Activated T-cell treated with anti-CD3 and anti-CD28 coated beads, Interleukin-2, amount 50 U/mL, for 72 hours (primary cell): ENCODE measurements at regions not wholly inside any gene's neighbourhood (a gene's known extent, or its start where the extent isn't known, plus 50 kb on each side); places are given as distances from the start of the nearest gene placed in this dataset.

Source experiments
- ATAC-seq, 2 donors: fragments of 150-1000 bp; cut with Tn5 transposase; replicated peaks in 1 of 2; 2 replicates each; pipeline ENCODE4 v1.10.0; 2021; ENCODE audit warnings: moderate library complexity in 2 of 2, mild to moderate bottlenecking in 1 of 2
- DNase-seq, 2 donors: peaks; one replicate each; pipeline ENCODE4 v3.0.0; 2021 to 2022; ENCODE audit warnings: mixed read lengths in 1 of 2
- H3K27ac Mint-ChIP-seq: one replicate; pipeline ENCODE4 v1.8.0; 2022; ENCODE audit warnings: mild to moderate bottlenecking, moderate library complexity, mixed read lengths
- H3K27me3 Mint-ChIP-seq: one replicate; pipeline ENCODE4 v1.8.0; 2022; ENCODE audit warnings: low read depth, mixed read lengths
- H3K36me3 Mint-ChIP-seq, 2 donors: one replicate each; pipeline ENCODE4 v1.8.0; 2022; ENCODE audit warnings: mixed read lengths in 2 of 2, mild to moderate bottlenecking in 1 of 2; ENCODE audit not compliant: insufficient read depth in 2 of 2
- H3K4me1 Mint-ChIP-seq: one replicate; pipeline ENCODE4 v1.8.0; 2022; ENCODE audit warnings: low read depth, mixed read lengths
- H3K4me3 Mint-ChIP-seq, 2 donors: one replicate each; pipeline ENCODE4 v1.8.0; 2022; ENCODE audit warnings: mild to moderate bottlenecking in 2 of 2, mixed read lengths in 2 of 2, moderate library complexity in 2 of 2
- H3K9me3 Mint-ChIP-seq, 2 donors: one replicate each; pipeline ENCODE4 v1.8.0; 2022; ENCODE audit warnings: mixed read lengths in 2 of 2

GRCh38 chrX:45769761-45770582 is 569.3 kb upstream of the DIPK2B start:
- Mint-ChIP-seq H3K27ac (peak overlapping the region; percentile 95), H3K4me1 (peaks cover 68% of the 10 kb centered on the region)

DNA sequence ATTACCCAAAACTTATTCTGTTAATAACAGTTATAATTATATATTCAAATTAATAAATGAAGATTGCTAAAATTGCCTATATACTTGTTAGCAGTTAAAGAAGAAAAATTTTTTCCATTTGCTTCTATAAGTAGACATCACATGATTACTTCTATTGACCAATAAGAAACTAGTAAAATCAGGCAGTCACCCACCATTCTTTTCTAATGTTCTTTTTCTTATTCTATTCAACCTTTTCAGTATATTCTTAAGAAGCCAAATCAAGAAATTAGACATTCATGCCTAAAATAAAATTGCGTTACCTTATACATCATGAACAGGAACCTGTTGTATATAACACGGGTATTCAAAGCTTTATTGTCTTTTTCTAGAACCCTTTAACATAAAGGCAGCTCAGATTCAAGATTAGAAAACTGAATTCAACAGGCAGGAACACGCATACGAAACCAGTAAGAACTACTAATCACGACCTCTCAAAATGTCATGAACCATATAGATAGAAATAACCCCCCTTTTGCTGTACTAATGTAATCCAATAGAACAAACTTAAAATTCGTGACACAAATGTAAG is 568.1 kb upstream of the DIPK2B start:
- H3K4me3 Mint-ChIP-seq: peak overlapping the region; percentile 84 to 100
- ATAC-seq (no peak), DNase-seq (no peak)
- H3K9me3 Mint-ChIP-seq: no peaks in the 10 kb centered on the region
- H3K36me3 Mint-ChIP-seq: peaks cover 5 to 16% of the 10 kb centered on the region in 2 donors
- peaks cover 38% of the 10 kb centered on the region for H3K27me3 Mint-ChIP-seq
- H3K27ac Mint-ChIP-seq: peak overlapping the region; percentile 95
- peaks cover 65% of the 10 kb centered on the region for H3K4me1 Mint-ChIP-seq

More at GRCh38 chrX:45769761-45770582, 569.3 kb upstream of the DIPK2B start:
- peak; percentile 39 to 55 for DNase-seq
- peak overlapping the region; percentile 84 to 100 for H3K4me3 Mint-ChIP-seq
- peak; percentile 63 to 75 for ATAC-seq
- H3K36me3 Mint-ChIP-seq: peaks cover 5 to 16% of the 10 kb centered on the region in 2 donors
- H3K27me3 Mint-ChIP-seq: peaks cover 39% of the 10 kb centered on the region
- H3K9me3 Mint-ChIP-seq: no peaks in the 10 kb centered on the region

DNA sequence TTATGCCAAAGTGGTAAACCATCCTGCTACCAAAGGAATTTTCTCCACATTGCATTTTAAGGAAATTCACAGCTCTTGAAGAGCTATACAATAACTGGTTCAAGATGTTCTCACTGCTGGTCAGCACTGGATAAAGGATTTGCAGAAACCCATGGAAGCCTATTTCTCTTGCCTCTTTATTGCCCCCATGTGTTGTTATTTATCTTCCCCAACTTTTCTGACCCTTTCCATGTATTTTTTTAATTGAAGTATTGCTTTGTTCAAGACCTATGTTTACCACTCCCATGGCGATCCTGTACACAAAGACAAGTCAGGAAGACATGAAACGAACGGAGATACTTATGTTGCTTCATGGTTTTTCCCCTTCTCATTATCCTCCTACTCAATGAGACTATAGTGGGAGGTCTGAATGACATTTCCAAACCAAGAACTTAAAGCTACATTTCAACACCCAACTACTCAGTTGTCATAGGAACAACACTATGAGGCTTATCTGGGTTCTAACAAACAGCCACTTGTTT is 566.4 kb upstream of the DIPK2B start:
- ATAC-seq (peak; percentile 14 to 30), DNase-seq (no peak)
- Mint-ChIP-seq H3K9me3 (no peaks in the 10 kb centered on the region), H3K4me3 (peak overlapping the region; percentile 86 to 100), H3K27me3 (peaks cover 28% of the 10 kb centered on the region), H3K27ac (peak overlapping the region; percentile 100), H3K36me3 (peaks cover 5 to 16% of the 10 kb centered on the region in 2 donors), H3K4me1 (peaks cover 65% of the 10 kb centered on the region)

DNA sequence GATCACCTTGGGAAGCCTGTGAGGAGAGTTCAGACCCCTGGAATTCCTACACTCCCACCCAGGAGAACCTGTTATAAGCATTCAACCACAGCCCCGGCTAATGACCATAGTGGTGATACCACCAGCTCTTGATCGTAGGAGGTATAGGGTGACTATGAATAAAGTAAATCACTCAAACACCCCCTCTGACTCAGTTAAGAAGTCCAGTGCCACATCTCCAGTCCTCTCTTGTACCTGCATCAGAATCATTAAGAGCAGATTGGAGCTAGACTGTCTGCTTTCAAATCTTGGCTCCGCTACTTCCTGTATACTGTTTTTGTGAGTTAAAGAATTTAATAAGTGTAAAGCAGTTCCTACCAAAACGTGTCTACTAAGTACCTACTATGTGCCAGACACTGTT is 565.1 kb upstream of the DIPK2B start:
- peaks cover 6 to 16% of the 10 kb centered on the region in 2 donors for H3K36me3 Mint-ChIP-seq
- peaks cover 60% of the 10 kb centered on the region for H3K4me1 Mint-ChIP-seq
- no peaks in the 10 kb centered on the region for H3K9me3 Mint-ChIP-seq
- peak overlapping the region; percentile 33 to 88 for H3K4me3 Mint-ChIP-seq
- H3K27ac Mint-ChIP-seq: peak overlapping the region; percentile 72
- ATAC-seq (peak; percentile 29 to 42), DNase-seq (no peak)
- peaks cover 20% of the 10 kb centered on the region for H3K27me3 Mint-ChIP-seq

GRCh38 chrX:45765281-45765680 is 564.6 kb upstream of the DIPK2B start:
- H3K4me3 Mint-ChIP-seq: peak overlapping the region; percentile 33 to 88
- peaks cover 61% of the 10 kb centered on the region for H3K4me1 Mint-ChIP-seq
- peaks cover 9 to 18% of the 10 kb centered on the region in 2 donors for H3K36me3 Mint-ChIP-seq
- no peak for ATAC-seq
- H3K27me3 Mint-ChIP-seq: peaks cover 20% of the 10 kb centered on the region
- H3K27ac Mint-ChIP-seq: peak overlapping the region; percentile 94
- DNase-seq: no peak
- peaks cover 0 to under 1% of the 10 kb centered on the region in 2 donors for H3K9me3 Mint-ChIP-seq

- H3K27me3 Mint-ChIP-seq: peaks cover 13% of the 10 kb centered on the region
- H3K4me3 Mint-ChIP-seq: peak overlapping the region; percentile 48 to 82
- peak overlapping the region; percentile 89 for H3K27ac Mint-ChIP-seq
- DNase-seq (no peak), ATAC-seq (peak; percentile 43 to 54)
- H3K4me1 Mint-ChIP-seq: peaks cover 79% of the 10 kb centered on the region
- H3K36me3 Mint-ChIP-seq: peaks cover 12 to 15% of the 10 kb centered on the region in 2 donors
- peaks cover 0 to 1% of the 10 kb centered on the region in 2 donors for H3K9me3 Mint-ChIP-seq
Observed at GRCh38 chrX:45762699-45763647, 562.3 kb upstream of the DIPK2B start.

GRCh38 chrX:45761920-45762319 is 561.2 kb upstream of the DIPK2B start:
- DNase-seq (no peak), ATAC-seq (no peak)
- H3K9me3 Mint-ChIP-seq: peaks cover 0 to 1% of the 10 kb centered on the region in 2 donors
- H3K27ac Mint-ChIP-seq: peak overlapping the region; percentile 89
- peaks cover 83% of the 10 kb centered on the region for H3K4me1 Mint-ChIP-seq
- peaks cover 7 to 11% of the 10 kb centered on the region in 2 donors for H3K36me3 Mint-ChIP-seq
- H3K27me3 Mint-ChIP-seq: peaks cover 13% of the 10 kb centered on the region
- peak overlapping the region; percentile 48 to 82 for H3K4me3 Mint-ChIP-seq

DNA sequence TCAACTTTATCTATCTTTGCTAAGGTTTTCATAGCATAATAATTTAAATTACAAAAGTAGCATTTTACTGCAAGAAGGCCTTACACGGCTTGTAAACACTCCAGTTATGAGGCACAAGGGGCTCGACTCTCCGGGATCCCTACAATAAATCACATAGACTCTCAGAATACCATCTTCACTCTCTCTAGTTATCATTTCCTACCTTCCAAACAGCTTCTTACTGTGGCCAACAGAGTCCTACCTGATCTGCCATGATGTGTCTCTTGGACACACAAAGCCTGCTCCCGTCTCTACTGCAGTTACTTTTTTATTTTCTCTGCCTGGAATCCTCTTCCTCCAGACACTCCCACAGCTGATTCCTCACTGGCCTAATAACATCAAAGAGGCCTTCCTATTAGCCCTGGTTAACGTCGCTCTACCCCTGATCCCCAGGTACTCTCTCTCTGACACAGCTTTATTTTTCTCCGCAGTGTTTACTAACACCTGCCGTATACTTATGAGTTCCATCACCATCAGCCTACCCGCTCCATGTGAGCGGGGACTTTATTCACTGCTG is 559.6 kb upstream of the DIPK2B start:
- Mint-ChIP-seq H3K27me3 (peaks cover 13% of the 10 kb centered on the region), H3K27ac (peak overlapping the region; percentile 81), H3K4me1 (peaks cover 88% of the 10 kb centered on the region), H3K36me3 (peaks cover 7 to 18% of the 10 kb centered on the region in 2 donors), H3K4me3 (peak overlapping the region; percentile 59 to 77), H3K9me3 (peaks cover 0 to 1% of the 10 kb centered on the region in 2 donors)
- ATAC-seq (no peak), DNase-seq (no peak)

DNA sequence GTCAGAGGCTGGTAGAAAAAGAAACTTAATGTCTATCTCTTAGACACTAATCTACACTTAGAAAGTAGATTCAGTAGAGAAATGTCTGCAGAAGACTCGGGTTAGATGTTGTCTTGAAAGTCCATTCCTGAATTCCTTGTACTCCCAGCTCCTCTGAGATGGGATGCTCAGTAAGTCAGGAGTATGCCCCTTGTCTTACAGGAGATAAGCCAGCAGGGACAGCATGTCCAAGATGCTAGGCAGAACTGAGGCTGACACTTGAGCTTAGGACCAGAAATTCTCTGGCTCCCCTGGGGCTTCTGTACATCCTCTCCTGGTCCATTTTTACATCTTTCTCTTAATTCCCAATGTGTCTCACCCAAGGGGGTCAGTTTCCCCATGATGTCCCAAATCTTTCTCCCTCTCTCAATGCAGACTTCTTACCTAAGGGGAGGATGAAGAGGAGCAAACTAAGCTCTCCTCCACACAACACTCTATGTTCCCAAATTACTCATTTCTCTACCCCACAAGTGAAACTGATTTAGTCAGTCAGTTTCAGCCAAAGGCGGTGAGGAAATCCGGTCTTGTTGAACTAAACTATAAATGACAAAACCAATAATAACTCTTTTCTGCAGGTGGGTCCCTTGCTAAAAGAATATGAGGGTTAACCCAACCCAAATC is 558.2 kb upstream of the DIPK2B start:
- DNase-seq: peak; percentile 39 to 54
- Mint-ChIP-seq H3K9me3 (peaks cover 0 to 1% of the 10 kb centered on the region in 2 donors), H3K4me1 (peaks cover 80% of the 10 kb centered on the region), H3K27ac (peak overlapping the region; percentile 85), H3K36me3 (peaks cover 7 to 18% of the 10 kb centered on the region in 2 donors), H3K27me3 (peaks cover 13% of the 10 kb centered on the region), H3K4me3 (peak overlapping the region; percentile 61 to 65)
- ATAC-seq: peak; percentile 56 to 68

- Mint-ChIP-seq H3K9me3 (peaks cover 0 to 1% of the 10 kb centered on the region in 2 donors), H3K36me3 (peaks cover 7 to 18% of the 10 kb centered on the region in 2 donors), H3K4me1 (peaks cover 74% of the 10 kb centered on the region), H3K27me3 (peaks cover 13% of the 10 kb centered on the region), H3K27ac (peak overlapping the region; percentile 85), H3K4me3 (peak overlapping the region; percentile 61 to 65)
- DNase-seq (peak; percentile 55 to 64), ATAC-seq (peak; percentile 61 to 74)
Observed at GRCh38 chrX:45758319-45758718, 557.6 kb upstream of the DIPK2B start.

GRCh38 chrX:45757272-45757671 is 556.6 kb upstream of the DIPK2B start:
- Mint-ChIP-seq H3K9me3 (peaks cover 0 to 1% of the 10 kb centered on the region in 2 donors), H3K27me3 (peaks cover 12% of the 10 kb centered on the region), H3K36me3 (peaks cover 7 to 18% of the 10 kb centered on the region in 2 donors), H3K4me1 (peaks cover 64% of the 10 kb centered on the region), H3K4me3 (peak overlapping the region; percentile 22 to 65), H3K27ac (peak overlapping the region; percentile 85)
- ATAC-seq (no peak), DNase-seq (no peak)
